NCI-H187 treated with DMSO at 0.1 percent for 48 hours (cell line): ENCODE measurements at regions not wholly inside any gene's neighbourhood (a gene's known extent, or its start where the extent isn't known, plus 50 kb on each side); places are given as distances from the start of the nearest gene placed in this dataset.

Experiments
- DNase-seq: peaks from one replicate; lab custom pipeline; 2025; lab: John Stamatoyannopoulos, UW

DNA sequence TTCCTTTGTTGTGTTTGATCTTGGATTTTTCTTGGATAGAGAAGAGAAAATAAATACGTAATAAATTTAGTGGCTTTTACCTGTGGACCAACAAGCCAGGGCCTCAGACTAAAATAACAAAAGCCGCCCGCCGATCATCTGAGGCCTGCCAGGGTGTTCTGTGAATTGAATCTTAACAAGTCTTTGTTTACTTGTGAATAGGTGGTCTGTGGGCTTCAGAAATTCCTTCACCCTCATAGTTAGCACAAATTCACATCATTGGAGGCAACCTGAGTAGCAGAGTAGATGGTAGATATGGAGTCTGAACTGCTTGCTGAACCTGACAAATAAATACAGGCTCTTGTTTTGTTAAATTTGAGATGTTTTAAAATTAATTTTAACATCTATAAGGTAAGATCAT, 176.3 kb upstream of the MTNR1B start:
- DNase-seq, result no peak

DNA sequence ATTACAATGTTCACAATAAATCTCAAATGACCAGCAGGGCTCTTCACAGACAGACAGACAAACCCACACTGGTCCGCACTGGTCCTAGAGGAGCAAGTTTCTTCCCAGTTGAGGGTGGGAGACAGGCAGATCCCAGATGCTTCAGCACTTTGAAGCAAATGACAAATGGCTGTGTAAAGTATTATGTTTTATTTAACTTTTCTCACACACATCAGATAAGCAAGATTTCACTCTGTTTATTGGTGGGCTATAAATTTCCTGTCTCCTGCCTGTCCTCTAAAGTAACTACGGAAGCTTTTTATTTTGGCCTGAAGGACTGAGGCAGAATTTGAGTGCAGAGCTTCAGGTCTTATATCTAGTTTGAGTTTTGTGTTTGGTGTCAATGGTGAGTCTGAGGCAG, 174.7 kb upstream of the MTNR1B start:
- DNase-seq, result no peak

GRCh38 chr11:92796744-92797143, 172.7 kb upstream of the MTNR1B start:
- DNase-seq, result no peak

GRCh38 chr11:92797874-92798273, 171.6 kb upstream of the MTNR1B start:
- no peak for DNase-seq

DNA sequence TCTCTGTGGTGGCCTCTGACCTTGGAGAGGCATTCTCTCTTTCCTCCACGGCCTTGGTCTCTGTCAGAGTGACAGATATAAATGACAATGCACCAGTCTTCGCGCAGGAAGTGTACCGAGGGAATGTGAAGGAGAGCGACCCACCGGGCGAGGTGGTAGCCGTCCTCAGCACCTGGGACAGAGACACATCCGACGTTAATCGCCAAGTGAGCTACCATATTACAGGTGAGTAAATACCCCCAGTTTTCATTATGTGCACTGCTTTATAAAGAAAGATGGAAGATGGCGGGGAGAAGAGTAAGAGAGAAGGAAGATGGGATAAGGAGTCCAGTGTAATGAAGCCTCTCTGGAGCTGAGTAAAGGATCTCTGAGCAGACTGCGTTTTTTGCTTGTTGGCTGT, 167.8 kb upstream of the MTNR1B start:
- no peak for DNase-seq

- DNase-seq, result no peak
These were observed 166.8 kb upstream of the MTNR1B start for GRCh38 chr11:92802644-92803043.

DNA sequence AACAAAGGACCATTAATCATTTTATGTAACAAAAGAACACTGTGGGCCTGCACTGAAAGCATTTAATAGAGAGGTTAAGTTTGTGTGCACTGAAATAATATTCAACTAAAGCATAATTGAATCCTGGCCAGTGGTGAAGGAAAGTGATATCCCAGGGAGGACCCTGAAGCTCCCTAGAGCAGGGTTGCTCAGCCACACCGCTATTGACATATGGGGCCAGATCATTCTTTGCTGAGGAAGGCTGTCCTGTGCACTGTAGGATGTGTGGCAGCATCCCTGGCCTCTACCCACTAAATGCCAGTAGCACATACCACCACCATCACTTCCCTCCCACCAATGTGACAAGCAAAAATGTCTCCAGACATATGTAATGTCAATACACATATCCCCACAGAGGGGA, 166.1 kb upstream of the MTNR1B start:
- no peak for DNase-seq

DNA sequence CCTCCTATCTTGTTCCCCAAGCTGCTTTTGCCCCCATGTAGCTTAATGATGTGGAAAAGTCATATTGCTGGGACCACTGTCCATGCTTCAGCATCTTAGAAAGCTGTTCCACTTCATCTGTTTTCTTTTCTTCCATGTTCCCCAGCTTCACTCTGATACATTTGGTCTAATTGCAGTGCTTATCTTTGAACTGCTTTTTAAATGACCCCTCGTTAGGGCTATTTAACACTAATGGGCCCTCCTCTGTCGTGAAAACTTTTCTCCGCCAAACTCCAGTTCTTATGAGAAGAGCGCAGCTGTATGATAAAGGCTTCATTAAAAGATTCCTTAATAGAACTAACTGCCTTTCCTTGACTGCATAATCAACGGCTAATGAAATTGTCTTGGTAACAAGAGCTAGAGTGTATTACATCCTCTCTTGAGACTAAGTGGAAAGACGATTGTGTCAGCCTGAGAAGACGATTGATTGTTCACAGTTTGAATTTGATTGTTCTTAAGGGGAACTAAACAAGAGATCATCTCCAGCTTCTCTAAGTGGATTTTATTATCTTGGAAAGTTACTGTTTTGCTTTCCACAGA, 165.0 kb upstream of the MTNR1B start:
- DNase-seq, result no peak

DNA sequence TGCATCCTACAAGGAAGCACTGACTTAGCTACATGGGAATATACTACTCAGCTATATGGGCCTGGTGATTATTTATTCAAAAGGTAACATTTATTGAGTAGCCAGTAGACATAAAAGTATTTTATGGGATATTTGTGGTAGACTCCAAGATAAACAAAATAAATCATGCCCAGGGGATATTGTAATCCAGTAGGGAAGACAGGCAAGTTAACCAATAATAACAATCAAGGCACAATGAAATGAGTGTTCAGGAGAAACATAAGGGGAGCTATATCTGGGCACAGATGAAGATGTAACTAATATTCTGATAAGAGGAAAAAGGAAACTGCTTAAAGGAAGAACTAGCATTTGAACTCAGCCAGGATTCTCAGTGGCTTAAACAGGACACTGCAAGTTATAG, 161.4 kb upstream of the MTNR1B start:
- no peak for DNase-seq

DNA sequence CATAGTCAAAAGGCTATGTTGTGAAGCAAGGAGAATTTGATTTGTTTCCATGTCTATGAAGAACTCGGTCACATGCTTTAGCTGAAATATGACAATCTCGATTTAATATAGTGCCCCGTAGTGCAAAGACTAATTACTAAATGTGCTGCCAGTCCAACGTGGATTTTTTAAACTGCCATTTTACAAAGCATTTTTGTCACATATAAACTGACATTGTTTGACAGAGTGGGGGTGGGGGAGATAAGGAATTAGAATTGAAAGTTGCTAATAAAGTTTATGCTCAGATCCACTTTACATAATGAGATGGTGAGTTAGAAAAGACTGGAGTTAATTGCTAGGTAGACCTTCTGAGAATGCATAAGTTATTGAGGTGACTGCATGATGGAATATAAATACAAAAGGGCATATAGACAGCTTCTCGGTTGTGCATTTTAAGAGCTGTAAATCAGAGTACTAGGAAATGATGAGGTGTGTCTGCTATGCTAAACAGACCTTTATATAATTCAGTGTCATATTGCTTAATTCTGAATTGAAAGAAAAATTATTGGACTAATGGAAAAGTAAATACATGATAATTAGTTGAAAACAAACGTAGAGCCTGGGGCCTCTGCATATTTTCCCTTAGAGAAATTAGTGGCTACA, 158.9 kb upstream of the MTNR1B start:
- no peak for DNase-seq

DNA sequence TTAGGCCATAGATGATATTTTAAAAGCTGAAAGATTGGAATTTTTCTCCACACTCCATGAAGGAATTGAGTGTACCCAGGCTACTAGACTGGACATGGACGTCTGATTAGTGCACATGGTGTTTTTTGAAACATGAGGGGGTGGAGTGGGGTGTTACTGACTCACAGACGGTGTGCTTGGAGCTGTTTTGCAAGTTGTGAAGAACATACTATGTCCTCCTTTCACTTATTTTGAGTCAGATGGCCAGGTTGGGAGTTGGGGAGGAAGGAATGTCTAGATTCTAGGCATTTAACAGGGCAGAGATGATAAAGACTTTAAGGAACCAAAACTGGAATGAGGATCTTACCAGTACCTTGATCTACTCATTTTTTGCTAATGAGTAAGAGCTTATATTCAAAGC, 158.1 kb upstream of the MTNR1B start:
- DNase-seq, result no peak

DNA sequence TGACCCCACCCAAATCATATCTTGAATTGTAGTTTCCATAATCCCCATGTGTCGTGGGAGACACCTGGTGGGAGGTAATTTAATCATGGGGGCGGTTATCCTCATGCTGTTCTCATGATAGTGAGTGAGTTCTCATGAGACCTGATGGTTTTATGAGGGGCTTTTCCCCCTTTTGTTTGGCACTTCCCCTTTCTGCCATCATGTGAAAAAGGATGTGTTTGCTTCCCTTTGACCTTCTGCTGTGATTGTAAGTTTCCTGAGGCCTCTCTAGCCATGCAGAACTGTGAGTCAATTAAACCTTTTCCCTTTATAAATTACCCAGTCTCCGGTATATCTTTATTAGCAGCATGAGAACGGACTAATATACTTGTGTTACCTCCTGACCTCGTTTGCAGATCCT, 156.6 kb upstream of the MTNR1B start:
- DNase-seq, result no peak

- no peak for DNase-seq
These were observed 149.6 kb upstream of the MTNR1B start for GRCh38 chr11:92819830-92820229.

GRCh38 chr11:92820860-92821259, 148.6 kb upstream of the MTNR1B start:
- DNase-seq, result no peak

GRCh38 chr11:92822410-92822809, 147.0 kb upstream of the MTNR1B start:
- no peak for DNase-seq

GRCh38 chr11:92826136-92826535, 143.3 kb upstream of the MTNR1B start:
- no peak for DNase-seq

GRCh38 chr11:92826603-92827002, 142.8 kb upstream of the MTNR1B start:
- DNase-seq, result no peak

GRCh38 chr11:92827132-92827531, 142.3 kb upstream of the MTNR1B start:
- no peak for DNase-seq

GRCh38 chr11:92828556-92828955, 140.9 kb upstream of the MTNR1B start:
- no peak for DNase-seq

GRCh38 chr11:92829121-92829520, 140.3 kb upstream of the MTNR1B start:
- no peak for DNase-seq

- no peak for DNase-seq
These were observed 139.8 kb upstream of the MTNR1B start for GRCh38 chr11:92829671-92830070.

- peak; percentile 84 for DNase-seq
These were observed 138.9 kb upstream of the MTNR1B start for GRCh38 chr11:92830377-92831155.

DNA sequence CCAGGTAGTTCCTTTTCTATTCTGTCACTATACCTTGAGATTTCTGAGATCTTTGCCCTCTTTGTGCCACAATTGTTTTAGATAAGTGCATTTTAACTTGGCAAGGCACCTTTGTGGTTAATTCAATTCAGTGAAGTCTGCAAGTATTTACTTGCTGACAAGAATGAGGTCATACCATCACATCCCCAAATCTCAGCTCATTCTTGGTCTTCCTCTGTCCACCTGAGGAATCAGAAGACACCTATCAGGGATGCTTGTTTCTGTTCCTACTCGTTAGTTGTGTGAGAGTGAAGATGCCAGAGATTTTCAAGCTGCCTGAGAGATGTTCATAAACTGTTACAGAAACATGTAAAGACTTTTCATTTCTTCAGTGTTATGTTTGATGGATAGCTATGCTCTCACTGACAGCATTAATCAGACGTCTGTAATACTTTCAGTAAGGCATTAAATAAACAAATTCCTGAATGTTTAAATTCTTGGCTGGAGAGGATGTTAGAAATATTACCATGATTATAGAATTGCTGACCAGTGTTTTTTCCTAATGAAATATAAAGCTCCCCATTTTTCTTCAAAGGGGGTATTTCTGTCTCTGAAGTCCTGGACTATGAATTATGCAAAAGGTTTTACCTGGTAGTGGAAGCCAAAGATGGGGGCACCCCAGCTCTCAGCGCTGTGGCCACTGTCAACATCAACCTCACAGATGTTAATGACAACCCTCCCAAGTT, 135.0 kb upstream of the MTNR1B start:
- no peak for DNase-seq
